ENCODE measurements at regions not wholly inside any gene's neighbourhood (a gene's known extent, or its start where the extent isn't known, plus 50 kb on each side); places are given as distances from the start of the nearest gene placed in this dataset.

GRCh38 chr1:219987325-219987724, 59.0 kb upstream of the SLC30A10 start:
- TF ChIP-seq, protein P1, sequence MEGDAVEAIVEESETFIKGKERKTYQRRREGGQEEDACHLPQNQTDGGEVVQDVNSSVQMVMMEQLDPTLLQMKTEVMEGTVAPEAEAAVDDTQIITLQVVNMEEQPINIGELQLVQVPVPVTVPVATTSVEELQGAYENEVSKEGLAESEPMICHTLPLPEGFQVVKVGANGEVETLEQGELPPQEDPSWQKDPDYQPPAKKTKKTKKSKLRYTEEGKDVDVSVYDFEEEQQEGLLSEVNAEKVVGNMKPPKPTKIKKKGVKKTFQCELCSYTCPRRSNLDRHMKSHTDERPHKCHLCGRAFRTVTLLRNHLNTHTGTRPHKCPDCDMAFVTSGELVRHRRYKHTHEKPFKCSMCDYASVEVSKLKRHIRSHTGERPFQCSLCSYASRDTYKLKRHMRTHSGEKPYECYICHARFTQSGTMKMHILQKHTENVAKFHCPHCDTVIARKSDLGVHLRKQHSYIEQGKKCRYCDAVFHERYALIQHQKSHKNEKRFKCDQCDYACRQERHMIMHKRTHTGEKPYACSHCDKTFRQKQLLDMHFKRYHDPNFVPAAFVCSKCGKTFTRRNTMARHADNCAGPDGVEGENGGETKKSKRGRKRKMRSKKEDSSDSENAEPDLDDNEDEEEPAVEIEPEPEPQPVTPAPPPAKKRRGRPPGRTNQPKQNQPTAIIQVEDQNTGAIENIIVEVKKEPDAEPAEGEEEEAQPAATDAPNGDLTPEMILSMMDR (conservative IDR thresholded peaks at IDR 0.05; ENCODE audit: low read depth, low read length), result no peak
- TF ChIP-seq EZH2 (IDR thresholded peaks at IDR 0.05; ENCODE audit: borderline replicate concordance, low read depth, low read length, poor library complexity, severe bottlenecking), result no peak
